ENCODE measurements at regions not wholly inside any gene's neighbourhood (a gene's known extent, or its start where the extent isn't known, plus 50 kb on each side); places are given as distances from the start of the nearest gene placed in this dataset.

DNA sequence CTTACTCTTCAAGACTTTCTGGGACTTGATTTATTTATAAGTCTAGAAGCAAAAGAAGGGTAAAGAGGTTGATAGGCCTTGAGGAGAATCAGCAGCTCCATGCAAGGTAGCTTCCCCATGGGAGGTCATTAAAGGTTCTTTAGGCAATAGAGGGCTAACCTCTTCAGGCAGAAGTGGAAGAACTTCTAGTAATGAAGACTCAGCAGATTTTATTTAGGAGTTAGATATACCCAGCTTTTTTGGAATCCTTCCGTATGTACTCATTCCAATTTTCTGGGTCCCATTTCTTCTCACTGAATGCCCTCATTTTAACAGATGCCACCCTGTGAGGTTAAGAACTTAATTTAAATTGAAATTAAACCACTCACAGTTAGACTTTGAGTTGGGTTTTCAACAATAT, 565.6 kb downstream of the LRFN5 start:
- no peak overlapping the region for H3K4me3 ChIP-seq
- TF ChIP-seq EP300 (IDR thresholded peaks at IDR 0.05; ENCODE audit: low read depth) (no peak), CTCF (IDR thresholded peaks at IDR 0.05) (no peak), POLR2AphosphoS5 (IDR thresholded peaks at IDR 0.05) (no peak), POLR2A (IDR thresholded peaks at IDR 0.05) (no peak)
- peaks cover 0 to 9% of the 10 kb centered on the region in 2 donors for H3K9me3 ChIP-seq
- no peaks in the 10 kb centered on the region for H3K36me3 ChIP-seq
- H3K27me3 ChIP-seq = no peaks in the 10 kb centered on the region
- DNase-seq = no peak
- 86 to 97% methylated on average over 1 of the region's 1 CpG for WGBS, 2 donors (ENCODE audit: low coverage in 1 of 2)
- H3K27ac ChIP-seq = no peak overlapping the region
- no peaks in the 10 kb centered on the region for H3K4me1 ChIP-seq
- in situ Hi-C loops (cut with MboI; ENCODE audit: low pct_ligation_motif_present in 1 of 4, low pct_unique_long_range_greater_than_20kb in 1 of 4, low sequenced_read_pairs in 3 of 4) (no loop called here), intact Hi-C loops (cut with DNase I; ENCODE audit: low total_unique reads) (no loop called here)

- Histone ChIP-seq H3K27ac (no peak overlapping the region), H3K4me3 (no peak overlapping the region), H3K4me1 (no peaks in the 10 kb centered on the region), H3K36me3 (no peaks in the 10 kb centered on the region), H3K27me3 (no peaks in the 10 kb centered on the region), H3K9me3 (peaks cover 0 to 5% of the 10 kb centered on the region in 2 donors)
- in situ Hi-C loops (cut with MboI; ENCODE audit: low pct_ligation_motif_present in 1 of 4, low pct_unique_long_range_greater_than_20kb in 1 of 4, low sequenced_read_pairs in 3 of 4) = no loop called here
- 78% methylated on average over 2 of the region's 2 CpGs; no CpG with 5 or more reads in 1 of the 2 donors for WGBS, 2 donors (ENCODE audit: low coverage in 1 of 2)
- intact Hi-C loops (cut with DNase I; ENCODE audit: low total_unique reads) = no loop called here
- DNase-seq = no peak
- TF ChIP-seq EP300 (IDR thresholded peaks at IDR 0.05; ENCODE audit: low read depth) = no peak
- no peak for TF ChIP-seq POLR2A (IDR thresholded peaks at IDR 0.05)
- TF ChIP-seq CTCF (IDR thresholded peaks at IDR 0.05) = no peak
- TF ChIP-seq POLR2AphosphoS5 (IDR thresholded peaks at IDR 0.05) = no peak
These were observed 556.5 kb downstream of the LRFN5 start for GRCh38 chr14:42163136-42163535.

GRCh38 chr14:42159138-42159537, 552.5 kb downstream of the LRFN5 start:
- 86 to 96% methylated on average over 2 of the region's 2 CpGs for WGBS, 2 donors (ENCODE audit: low coverage in 1 of 2)
- H3K4me3 ChIP-seq = no peak overlapping the region
- H3K4me1 ChIP-seq = no peaks in the 10 kb centered on the region
- H3K27me3 ChIP-seq = no peaks in the 10 kb centered on the region
- intact Hi-C loops (cut with DNase I; ENCODE audit: low total_unique reads) = no loop called here
- no peak overlapping the region for H3K27ac ChIP-seq
- in situ Hi-C loops (cut with MboI; ENCODE audit: low pct_ligation_motif_present in 1 of 4, low pct_unique_long_range_greater_than_20kb in 1 of 4, low sequenced_read_pairs in 3 of 4) = no loop called here
- TF ChIP-seq EP300 (IDR thresholded peaks at IDR 0.05; ENCODE audit: low read depth) (no peak), CTCF (IDR thresholded peaks at IDR 0.05) (no peak), POLR2AphosphoS5 (IDR thresholded peaks at IDR 0.05) (no peak), POLR2A (IDR thresholded peaks at IDR 0.05) (no peak)
- H3K36me3 ChIP-seq = no peaks in the 10 kb centered on the region
- H3K9me3 ChIP-seq = no peaks in the 10 kb centered on the region
- DNase-seq = no peak

DNA sequence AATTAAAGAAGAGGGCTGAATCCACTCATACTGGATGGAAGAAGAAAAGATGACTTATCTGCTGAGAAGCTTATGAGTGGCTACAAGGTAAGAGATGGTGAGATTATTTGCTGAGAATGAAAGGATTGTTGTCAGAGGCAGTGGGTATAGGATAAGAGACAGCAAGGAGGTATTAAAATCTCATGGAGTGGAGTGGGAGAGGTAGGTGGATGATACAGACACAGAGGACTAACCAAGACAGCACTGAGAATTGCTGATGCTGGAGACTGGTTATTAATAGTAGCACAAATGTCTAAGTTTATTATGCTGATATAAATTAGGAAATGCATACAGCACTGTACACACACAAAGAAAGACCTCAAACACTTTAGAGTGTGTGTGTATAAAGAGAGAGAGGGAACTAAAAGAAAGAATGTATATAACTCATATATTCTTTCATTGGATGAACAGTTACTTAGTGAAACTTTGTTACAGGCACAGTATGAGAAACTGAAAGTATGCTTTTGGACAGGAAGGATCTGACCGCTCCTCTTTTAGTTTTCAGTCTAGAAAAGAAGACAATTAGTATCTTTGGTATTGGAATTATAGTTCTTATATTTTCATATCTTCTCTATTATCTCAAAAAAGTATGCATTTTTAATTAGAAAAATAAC, 543.1 kb downstream of the LRFN5 start:
- in situ Hi-C loops (cut with MboI; ENCODE audit: low pct_ligation_motif_present in 1 of 4, low pct_unique_long_range_greater_than_20kb in 1 of 4, low sequenced_read_pairs in 3 of 4) = no loop called here
- H3K9me3 ChIP-seq = no peaks in the 10 kb centered on the region
- no peak for DNase-seq
- no peak for TF ChIP-seq POLR2A (IDR thresholded peaks at IDR 0.05)
- no peak for TF ChIP-seq EP300 (IDR thresholded peaks at IDR 0.05; ENCODE audit: low read depth)
- no peak for TF ChIP-seq POLR2AphosphoS5 (IDR thresholded peaks at IDR 0.05)
- TF ChIP-seq CTCF (IDR thresholded peaks at IDR 0.05) = no peak
- no peaks in the 10 kb centered on the region for H3K27me3 ChIP-seq
- intact Hi-C loops (cut with DNase I; ENCODE audit: low total_unique reads) = no loop called here
- no peak overlapping the region for H3K27ac ChIP-seq
- H3K4me3 ChIP-seq = no peak overlapping the region
- no peaks in the 10 kb centered on the region for H3K36me3 ChIP-seq
- H3K4me1 ChIP-seq = no peaks in the 10 kb centered on the region
- WGBS, 2 donors (ENCODE audit: low coverage in 1 of 2) = 0 to 90% methylated on average over 1 of the region's 1 CpG
